HCT116 (cell line): ENCODE measurements at regions not wholly inside any gene's neighbourhood (a gene's known extent, or its start where the extent isn't known, plus 50 kb on each side); places are given as distances from the start of the nearest gene placed in this dataset.

Source experiments
- ATAC-seq: fragments of 200-7000 bp; cut with Tn5 transposase; 2 replicates; pipeline ENCODE4 v1.9.1; 2020; ENCODE audit warnings: mild to moderate bottlenecking, moderate library complexity
- BruUV-seq: library from RNA; stranded (reverse); fragments of 400-500 nt; replicated peaks from 2 replicates; lab custom pipeline; 2021; lab: Mats Ljungman, UMichigan
- CTCF ChIA-PET: fragments of 300-600 bp; sonication (Branson Sonifier 250); formaldehyde crosslinking; loops from one replicate; lab custom pipeline; 2021; ENCODE audit warnings: antibody characterized with exemption; lab: Charles Lee
- POLR2A ChIA-PET: fragments of 300-600, 350-600 bp; sonication (Branson Sonifier 250); formaldehyde crosslinking; loops from one replicate; lab custom pipeline; 2021; ENCODE audit warnings: antibody characterized with exemption; lab: Charles Lee
- RAD21 ChIA-PET, 2 experiments: fragments of 300-600 bp; sonication (Branson Sonifier 250); formaldehyde crosslinking; loops; one replicate each; lab custom pipeline; 2023; ENCODE audit warnings: low total read pairs in 2 of 2; ENCODE audit not compliant: uncharacterized antibody in 2 of 2, unreplicated experiment in 2 of 2, low non-redundant PET in 1 of 2; lab: Charles Lee
- DNase-seq: peaks from one replicate; pipeline ENCODE4 v3.0.0-alpha.2; 2010; ENCODE audit warnings: low read depth, low spot score
- H2AFZ ChIP-seq: fragments of 200-600 bp; shearing (Covaris generic), sonication (generic); 2 replicates; pipeline ENCODE4 v1.6.1; 2017; ENCODE audit warnings: low read depth, mixed run types, mixed read lengths, antibody characterized with exemption, low read length; ENCODE audit not compliant: poor library complexity, severe bottlenecking
- H3K27ac ChIP-seq: 2 replicates; pipeline ENCODE4 v1.5.1; 2012; ENCODE audit warnings: low read depth, low read length
- H3K27me3 ChIP-seq: fragments of 200-600 bp; sonication (generic); 2 replicates; pipeline ENCODE4 v1.6.1; 2016; ENCODE audit warnings: mixed run types, low read length, mixed read lengths; ENCODE audit not compliant: insufficient read depth
- H3K36me3 ChIP-seq, 2 experiments: fragments of 200-500 bp in 1 of 2; fragments of 200-600 bp in 1 of 2; sonication (Bioruptor generic) in 1 of 2; sonication (generic) in 1 of 2; 2 replicates each; pipeline versions ENCODE4 v1.5.1 to v1.6.1; 2014 to 2016; ENCODE audit warnings: low read length in 2 of 2, inconsistent platforms in 1 of 2, mixed read lengths in 1 of 2, mixed run types in 1 of 2; ENCODE audit not compliant: insufficient read depth in 2 of 2, control insufficient read depth in 1 of 2
- H3K4me1 ChIP-seq, 2 experiments: fragments of 200-600 bp in 1 of 2; sonication (generic) in 1 of 2; 2 replicates each; pipeline versions ENCODE4 v1.5.1 to v1.6.1; 2012 to 2017; ENCODE audit warnings: low read length in 2 of 2, inconsistent platforms in 1 of 2, mild to moderate bottlenecking in 1 of 2, mixed read lengths in 1 of 2, mixed run types in 1 of 2, moderate library complexity in 1 of 2; ENCODE audit not compliant: insufficient read depth in 2 of 2, control insufficient read depth in 1 of 2
- H3K4me2 ChIP-seq: fragments of 200-600 bp; sonication (generic); 2 replicates; pipeline ENCODE4 v1.6.1; 2017; ENCODE audit warnings: mixed run types, low read length, mixed read lengths
- H3K4me3 ChIP-seq, 2 experiments: fragments of 200-600 bp in 1 of 2; sonication (generic) in 1 of 2; replicated peaks in 1 of 2; 2 replicates each; pipeline ENCODE4 v1.5.1; 2011 to 2016; ENCODE audit warnings: low read length in 2 of 2, control low read depth in 1 of 2, low read depth in 1 of 2, mild to moderate bottlenecking in 1 of 2, mixed read lengths in 1 of 2, mixed run types in 1 of 2
- H3K79me2 ChIP-seq: fragments of 200-600 bp; sonication (generic); 2 replicates; pipeline ENCODE4 v1.6.1; 2017; ENCODE audit warnings: mild to moderate bottlenecking, mixed run types, low read length, moderate library complexity, mixed read lengths; ENCODE audit not compliant: insufficient read depth
- H3K9ac ChIP-seq: fragments of 200-600 bp; sonication (generic); 2 replicates; pipeline ENCODE4 v1.6.1; 2016; ENCODE audit warnings: low read length, mixed read lengths
- H3K9me2 ChIP-seq: fragments of 200-600 bp; sonication (generic), shearing (Covaris generic); 2 replicates; pipeline ENCODE4 v1.6.1; 2017; ENCODE audit warnings: mixed run types, mild to moderate bottlenecking, moderate library complexity; ENCODE audit not compliant: insufficient read depth
- H3K9me3 ChIP-seq, 2 experiments: fragments of 200-500 bp in 1 of 2; fragments of 200-600 bp in 1 of 2; sonication (Bioruptor generic) in 1 of 2; sonication (generic) in 1 of 2; 2 replicates each; pipeline ENCODE4 v1.6.1; 2014 to 2017; ENCODE audit warnings: low read length in 2 of 2, mixed read lengths in 2 of 2, inconsistent platforms in 1 of 2, low read depth in 1 of 2, mild to moderate bottlenecking in 1 of 2, mixed run types in 1 of 2, moderate library complexity in 1 of 2; ENCODE audit not compliant: control insufficient read depth in 1 of 2, insufficient read depth in 1 of 2
- H4K20me1 ChIP-seq: fragments of 200-600 bp; sonication (generic), shearing (Covaris generic); 2 replicates; pipeline ENCODE4 v1.6.1; 2017; ENCODE audit warnings: mixed run types, mild to moderate bottlenecking, moderate library complexity; ENCODE audit not compliant: insufficient read depth
- ATF3 ChIP-seq: IDR thresholded peaks from 2 replicates; pipeline ENCODE4 v1.6.1; 2012
- CEBPB ChIP-seq: IDR thresholded peaks from 2 replicates; pipeline ENCODE4 v1.6.1; 2012; ENCODE audit warnings: low read depth
- CTCF ChIP-seq, 3 experiments: fragments of 200-600 bp in 1 of 3; sonication (generic) in 1 of 3; IDR thresholded peaks in 2 of 3; conservative IDR thresholded peaks in 1 of 3; 2 replicates each; pipeline ENCODE4 v1.5.1; 2012 to 2017; ENCODE audit warnings: low read depth in 2 of 3, low read length in 2 of 3, antibody characterized with exemption in 1 of 3, borderline replicate concordance in 1 of 3, control low read depth in 1 of 3, mild to moderate bottlenecking in 1 of 3, mixed read lengths in 1 of 3, mixed run types in 1 of 3, moderate library complexity in 1 of 3; ENCODE audit not compliant: insufficient read depth in 1 of 3
- EGR1 ChIP-seq: IDR thresholded peaks from 2 replicates; pipeline ENCODE4 v1.6.1; 2012; ENCODE audit warnings: low read depth
- ELF1 ChIP-seq: IDR thresholded peaks from 2 replicates; pipeline ENCODE4 v1.6.1; 2012; ENCODE audit warnings: low read depth, borderline replicate concordance
- EZH2 ChIP-seq: fragments of 200-600 bp; sonication (generic); IDR thresholded peaks from 2 replicates; pipeline ENCODE4 v1.6.1; 2017; ENCODE audit warnings: antibody characterized with exemption, mixed run types
- EZH2phosphoT487 ChIP-seq: fragments of 200-600 bp; IDR thresholded peaks from 2 replicates; pipeline ENCODE4 v1.6.1; 2018; ENCODE audit warnings: antibody characterized with exemption, borderline replicate concordance
- FOSL1 ChIP-seq: IDR thresholded peaks from 2 replicates; pipeline ENCODE4 v1.6.1; 2012; ENCODE audit warnings: low read depth
- MAX ChIP-seq: IDR thresholded peaks from 2 replicates; pipeline ENCODE4 v1.6.1; 2012
- RAD21 ChIP-seq: IDR thresholded peaks from 2 replicates; pipeline ENCODE4 v1.6.1; 2012; ENCODE audit warnings: low read depth, mild to moderate bottlenecking
- REST ChIP-seq: IDR thresholded peaks from 2 replicates; pipeline ENCODE4 v1.6.1; 2012; ENCODE audit warnings: low read depth
- SIN3A ChIP-seq: IDR thresholded peaks from 2 replicates; pipeline ENCODE4 v1.6.1; 2012; ENCODE audit warnings: low read depth
- ZBTB33 ChIP-seq: IDR thresholded peaks from 2 replicates; pipeline ENCODE4 v1.6.1; 2011; ENCODE audit warnings: mild to moderate bottlenecking, low read length, moderate library complexity; ENCODE audit not compliant: insufficient replicate concordance; ENCODE audit errors: extremely low read depth
- ZFX ChIP-seq: fragments of 450-650 bp; IDR thresholded peaks from 2 replicates; pipeline ENCODE4 v1.6.1; 2017
- ZNF274 ChIP-seq: fragments of 200-500 bp; sonication (Bioruptor generic); IDR thresholded peaks from 2 replicates; pipeline ENCODE4 v1.6.1; 2014; ENCODE audit warnings: mild to moderate bottlenecking, low read depth, low read length, inconsistent platforms
- intact Hi-C: fragments of 100-400 bp; cut with micrococcal nuclease; formaldehyde crosslinking; loops from 2 replicates; pipeline ENCODE4 v1.10.0; 2022

- BruUV-seq: no TSS peak
- Histone ChIP-seq H3K9me2 (no peaks in the 10 kb centered on the region), H3K36me3 (no peaks in the 10 kb centered on the region), H3K4me3 (no peak overlapping the region), H3K27ac (no peak overlapping the region), H2AFZ (no peak overlapping the region), H4K20me1 (no peaks in the 10 kb centered on the region), H3K9me3 (no peaks in the 10 kb centered on the region), H3K4me2 (no peak overlapping the region), H3K27me3 (no peaks in the 10 kb centered on the region), H3K9ac (no peak overlapping the region), H3K79me2 (no peaks in the 10 kb centered on the region), H3K4me1 (no peaks in the 10 kb centered on the region)
- no peak for DNase-seq
- POLR2A ChIA-PET: no interaction called here
- TF ChIP-seq ZNF274 (no peak), ZFX (no peak), EZH2 (no peak), ATF3 (no peak), EZH2phosphoT487 (no peak), SIN3A (no peak), CEBPB (no peak), CTCF (IDR thresholded peaks at IDR 0.05 in 2 of 3, conservative IDR thresholded peaks at IDR 0.05 in 1 of 3; ENCODE audit: borderline replicate concordance in 1 of 3, insufficient read depth in 1 of 3, low read depth in 2 of 3, low read length in 2 of 3) (no peak), REST (no peak), ZBTB33 (no peak), FOSL1 (no peak), EGR1 (no peak), ELF1 (no peak), RAD21 (no peak), MAX (no peak)
- intact Hi-C loops: no loop called here
- RAD21 ChIA-PET: no interaction called here
- CTCF ChIA-PET: no interaction called here
- no peak for ATAC-seq
These were observed 282.3 kb downstream of the HGF start for GRCh38 chr7:81487516-81487915.
